Lower lobe of right lung (tissue), 2 donors: ENCODE measurements at regions not wholly inside any gene's neighbourhood (a gene's known extent, or its start where the extent isn't known, plus 50 kb on each side); places are given as distances from the start of the nearest gene placed in this dataset.

Experiments
- ATAC-seq, 2 donors: fragments of 200-7000 bp; cut with Tn5 transposase; one replicate each; pipeline ENCODE4 v1.9.1; 2020 to 2022; ENCODE audit warnings: mild to moderate bottlenecking in 2 of 2, moderate library complexity in 2 of 2
- DNase-seq: peaks from one replicate; pipeline ENCODE4 v3.0.0-alpha.2; 2020
- H3K27ac ChIP-seq: fragments of 200-600 bp; one replicate; pipeline ENCODE4 v1.8.0; 2022
- H3K27me3 ChIP-seq: fragments of 200-600 bp; one replicate; pipeline ENCODE4 v1.8.0; 2022; ENCODE audit warnings: low read depth
- H3K36me3 ChIP-seq: fragments of 200-600 bp; one replicate; pipeline ENCODE4 v1.8.0; 2022; ENCODE audit warnings: mild to moderate bottlenecking
- H3K4me1 ChIP-seq: fragments of 200-600 bp; one replicate; pipeline ENCODE4 v1.8.0; 2022
- H3K4me3 ChIP-seq: fragments of 200-600 bp; one replicate; pipeline ENCODE4 v1.8.0; 2022; ENCODE audit warnings: mild to moderate bottlenecking
- H3K9me3 ChIP-seq: fragments of 200-600 bp; one replicate; pipeline ENCODE4 v1.8.0; 2022
- CTCF ChIP-seq: fragments of 200-600 bp; IDR thresholded peaks from one replicate; pipeline ENCODE4 v1.8.0; 2022; ENCODE audit warnings: antibody characterized with exemption, mild to moderate bottlenecking
- intact Hi-C: fragments of 100-400 bp; cut with DNase I; formaldehyde crosslinking; loops from one replicate; pipeline ENCODE4 v1.11.0; 2022
- donor health status: DM: no; HTN: yes; CAD: no; lungs with severe emphysema.

- no peaks in the 10 kb centered on the region for H3K4me1 ChIP-seq
- intact Hi-C loops: no loop called here
- no peak for ATAC-seq
Measured at GRCh38 chr1:191963286-191963685, 195.0 kb upstream of the RGS18 start.

GRCh38 chr1:191963781-191964455, 194.3 kb upstream of the RGS18 start:
- Histone ChIP-seq H3K4me3 (no peak overlapping the region), H3K27ac (no peak overlapping the region), H3K4me1 (no peaks in the 10 kb centered on the region), H3K27me3 (no peaks in the 10 kb centered on the region), H3K9me3 (no peaks in the 10 kb centered on the region), H3K36me3 (no peaks in the 10 kb centered on the region)
- DNase-seq (no peak), ATAC-seq (no peak)
- intact Hi-C loops: no loop called here
- no peak for TF ChIP-seq CTCF

More at GRCh38 chr1:191963286-191963685, 195.0 kb upstream of the RGS18 start:
- no peaks in the 10 kb centered on the region for H3K9me3 ChIP-seq
- H3K36me3 ChIP-seq: no peaks in the 10 kb centered on the region
- H3K27ac ChIP-seq: no peak overlapping the region
- no peak overlapping the region for H3K4me3 ChIP-seq
- H3K27me3 ChIP-seq: no peaks in the 10 kb centered on the region
- DNase-seq: no peak
- TF ChIP-seq CTCF: no peak

- Histone ChIP-seq H3K36me3 (no peaks in the 10 kb centered on the region), H3K27ac (no peak overlapping the region), H3K4me3 (no peak overlapping the region), H3K4me1 (no peaks in the 10 kb centered on the region), H3K9me3 (no peaks in the 10 kb centered on the region), H3K27me3 (no peaks in the 10 kb centered on the region)
- ATAC-seq (no peak), DNase-seq (no peak)
- intact Hi-C loops: no loop called here
- TF ChIP-seq CTCF: no peak
Measured at GRCh38 chr1:191969290-191969689, 189.0 kb upstream of the RGS18 start.

GRCh38 chr1:191970116-191970515, 188.1 kb upstream of the RGS18 start:
- H3K36me3 ChIP-seq: no peaks in the 10 kb centered on the region
- H3K27me3 ChIP-seq: no peaks in the 10 kb centered on the region
- intact Hi-C loops: no loop called here
- DNase-seq: no peak
- no peak overlapping the region for H3K4me3 ChIP-seq
- no peak for TF ChIP-seq CTCF
- H3K27ac ChIP-seq: no peak overlapping the region
- no peaks in the 10 kb centered on the region for H3K9me3 ChIP-seq
- no peak for ATAC-seq
- H3K4me1 ChIP-seq: no peaks in the 10 kb centered on the region

GRCh38 chr1:191971447-191971846, 186.8 kb upstream of the RGS18 start:
- no peaks in the 10 kb centered on the region for H3K27me3 ChIP-seq
- no peaks in the 10 kb centered on the region for H3K4me1 ChIP-seq
- intact Hi-C loops: no loop called here
- H3K27ac ChIP-seq: no peak overlapping the region
- TF ChIP-seq CTCF: no peak
- no peak for ATAC-seq
- H3K36me3 ChIP-seq: no peaks in the 10 kb centered on the region
- H3K9me3 ChIP-seq: no peaks in the 10 kb centered on the region
- no peak for DNase-seq
- no peak overlapping the region for H3K4me3 ChIP-seq
